Left cardiac atrium (tissue), 4 donors: ENCODE measurements at regions not wholly inside any gene's neighbourhood (a gene's known extent, or its start where the extent isn't known, plus 50 kb on each side); places are given as distances from the start of the nearest gene placed in this dataset.
"Not testable (repeated sequence)": the region's sequence is repeated elsewhere in the genome, so short reads cannot be mapped to it uniquely, and the experiment has no call there.

Experiments
- ATAC-seq, 2 donors: fragments of 200-7000 bp; cut with Tn5 transposase; one replicate each; pipeline ENCODE4 v1.9.1; 2020; ENCODE audit warnings: mild to moderate bottlenecking in 2 of 2, moderate library complexity in 2 of 2
- DNase-seq: peaks from one replicate; pipeline ENCODE4 v3.0.0-alpha.2; 2020
- intact Hi-C, 2 donors: fragments of 100-400 bp; cut with DNase I; formaldehyde crosslinking; loops; one replicate each; pipeline versions ENCODE4 v1.14.1 to v1.15.1; 2022 to 2023
- donor health status: DM: no; HTN: yes; CAD: no.
- donor health status: DM: no; HTN: yes; CAD: no; lungs with severe emphysema.
- donor health status: DM: yes; HTN: yes; CAD: no.
- donor health status: Dilated cardiomyopathy.

DNA sequence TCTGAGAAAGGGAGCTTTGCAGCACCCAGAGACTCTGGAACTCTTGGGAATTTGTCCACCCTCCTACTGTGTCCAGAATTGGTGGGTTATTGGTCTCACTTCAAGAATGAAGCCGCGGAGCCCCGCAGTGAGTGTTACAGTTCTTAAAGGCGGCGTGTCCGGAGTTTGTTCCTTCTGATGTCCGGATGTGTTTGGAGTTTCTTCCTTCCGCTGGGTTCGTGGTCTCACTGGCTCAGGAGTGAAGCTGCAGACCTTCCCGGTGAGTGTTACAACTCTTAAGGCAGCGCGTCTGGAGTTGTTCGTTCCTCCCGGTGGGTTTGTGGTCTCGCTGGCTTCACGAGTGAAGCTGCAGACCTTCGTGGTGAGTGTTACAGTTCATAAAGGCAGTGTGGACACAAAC is 824.7 kb downstream of the LRRTM4 start:
- intact Hi-C loops, DNase-seq, ATAC-seq: not testable (repeated sequence)

DNA sequence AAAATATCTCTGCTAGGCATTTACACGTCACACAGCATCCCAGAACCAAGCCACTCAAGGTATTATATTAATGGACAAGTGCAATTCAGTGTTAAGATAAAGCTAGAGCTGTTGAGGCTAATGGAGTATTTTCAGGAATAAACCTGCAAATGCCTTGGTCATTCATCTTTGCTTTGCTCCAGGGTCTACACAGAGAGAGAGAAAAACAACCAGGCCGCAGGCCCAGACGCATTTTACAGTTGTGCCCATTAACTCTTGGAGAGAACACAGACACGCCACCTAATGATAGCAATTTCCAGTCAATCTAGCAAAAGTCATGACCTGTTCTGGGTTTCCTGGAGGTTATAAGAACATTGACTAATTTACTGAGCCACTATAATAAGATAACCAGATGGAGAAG is 829.3 kb downstream of the LRRTM4 start:
- no peak for ATAC-seq

DNA sequence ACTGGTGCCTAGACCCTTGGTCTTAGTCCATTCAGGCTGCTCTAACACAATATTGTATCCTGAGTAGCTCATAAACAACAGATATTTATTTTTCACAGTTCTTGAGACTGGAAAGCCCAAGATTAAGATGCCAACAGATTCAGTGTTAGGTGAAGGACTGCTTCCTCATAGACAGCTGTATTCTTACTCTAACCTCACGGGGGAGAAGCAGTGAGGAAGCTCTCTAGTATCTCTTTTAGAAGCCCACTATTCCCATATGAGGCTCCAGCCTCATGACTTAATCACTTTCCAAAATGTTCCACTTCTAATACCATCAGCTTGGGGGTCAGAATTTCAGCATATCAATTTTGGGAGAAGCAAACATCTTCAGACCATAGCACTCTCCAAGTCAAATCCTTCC is 833.4 kb downstream of the LRRTM4 start:
- ATAC-seq, result no peak

More for the DNA sequence above, 829.3 kb downstream of the LRRTM4 start:
- intact Hi-C loops, result no loop called here
- no peak for DNase-seq

DNA sequence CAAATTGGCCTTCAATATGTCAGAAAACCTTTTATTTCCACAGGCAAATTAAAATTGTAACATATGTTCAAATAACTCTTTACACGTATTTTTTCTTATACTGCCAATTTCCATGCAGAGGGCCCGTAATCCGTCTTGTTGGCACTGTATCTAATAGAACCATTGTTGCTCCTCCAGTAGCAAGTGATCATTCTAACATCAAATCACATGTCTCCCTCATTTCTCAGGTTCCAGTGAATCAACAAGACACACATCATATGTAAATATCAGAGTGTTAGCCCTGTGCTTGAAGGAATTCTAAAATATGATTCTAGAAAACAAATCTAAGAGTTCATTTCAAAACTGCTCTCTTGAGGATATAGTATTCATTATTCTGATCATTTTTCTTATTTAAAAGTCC is 834.3 kb downstream of the LRRTM4 start:
- no peak for DNase-seq
- ATAC-seq, result no peak
- intact Hi-C loops, result no loop called here

More for the DNA sequence above, 833.4 kb downstream of the LRRTM4 start:
- intact Hi-C loops, result no loop called here
- no peak for DNase-seq

DNA sequence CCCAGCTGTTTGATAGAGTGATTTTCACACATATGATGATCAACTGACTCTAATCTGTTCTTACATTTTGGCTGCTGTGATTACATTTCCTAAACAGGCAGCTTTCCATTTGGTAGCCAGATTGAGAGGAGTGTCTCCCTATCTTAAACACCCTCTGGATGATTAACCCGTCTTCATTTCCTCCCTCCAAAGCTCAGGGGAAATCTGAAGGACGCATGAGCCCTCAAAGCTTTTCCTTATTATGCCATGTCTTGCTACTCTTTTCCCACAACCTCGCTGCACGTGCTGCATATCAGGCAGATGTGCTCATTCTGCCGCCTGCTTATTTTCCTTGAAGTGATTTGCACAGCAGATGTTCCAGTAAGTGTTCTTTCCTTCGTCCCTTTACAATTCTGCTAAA is 837.4 kb downstream of the LRRTM4 start:
- ATAC-seq (no peak), DNase-seq (no peak)
- intact Hi-C loops, result no loop called here

DNA sequence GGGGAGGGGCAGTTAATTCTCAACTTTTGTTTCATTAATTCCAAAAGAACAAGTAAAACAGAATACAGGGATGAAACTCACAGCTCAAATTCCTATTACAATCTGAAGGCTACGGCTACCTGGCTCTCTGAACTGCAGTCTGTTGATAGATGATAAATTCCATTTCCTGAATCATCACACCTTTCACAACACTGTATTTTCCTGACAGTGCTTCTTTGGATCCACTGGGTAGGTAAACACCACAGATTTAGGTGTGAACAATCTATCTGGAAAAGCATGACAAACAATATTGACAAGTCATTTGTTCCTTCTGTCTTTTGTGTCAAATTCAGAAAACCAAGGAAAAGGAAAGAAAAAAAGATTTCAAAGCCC is 843.2 kb downstream of the LRRTM4 start:
- intact Hi-C loops, result no loop called here
- DNase-seq, result no peak
- no peak for ATAC-seq

DNA sequence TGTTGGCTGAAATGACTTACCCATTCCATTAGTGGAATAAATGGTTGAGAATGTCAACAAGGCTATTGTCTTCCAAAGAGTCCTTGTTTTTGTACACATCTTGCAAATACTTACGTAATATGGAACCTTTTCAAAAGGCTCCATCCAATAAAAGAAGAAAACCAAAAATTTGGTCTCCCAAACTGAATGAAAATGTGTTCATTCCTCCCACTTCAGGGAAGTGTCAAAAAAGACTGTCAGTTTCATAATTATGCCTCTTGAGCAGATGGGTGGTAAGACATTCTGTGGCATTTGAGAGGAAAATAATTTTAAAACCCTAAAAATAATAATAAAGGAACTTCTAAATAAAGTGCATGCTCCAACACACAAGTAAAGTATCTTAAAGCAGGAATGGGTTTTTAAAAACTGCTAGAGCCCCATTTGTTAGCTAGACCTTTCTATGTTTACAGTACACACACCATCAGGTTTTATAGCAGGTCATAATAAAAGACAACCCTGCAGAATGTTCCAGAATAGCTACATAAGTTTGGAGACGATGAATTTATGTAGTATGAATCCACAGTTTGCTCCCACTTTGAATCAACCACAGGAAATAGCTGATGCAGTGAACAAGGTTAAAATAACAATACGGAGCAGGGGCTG is 843.7 kb downstream of the LRRTM4 start:
- ATAC-seq (no peak), DNase-seq (no peak)
- intact Hi-C loops, result no loop called here

DNA sequence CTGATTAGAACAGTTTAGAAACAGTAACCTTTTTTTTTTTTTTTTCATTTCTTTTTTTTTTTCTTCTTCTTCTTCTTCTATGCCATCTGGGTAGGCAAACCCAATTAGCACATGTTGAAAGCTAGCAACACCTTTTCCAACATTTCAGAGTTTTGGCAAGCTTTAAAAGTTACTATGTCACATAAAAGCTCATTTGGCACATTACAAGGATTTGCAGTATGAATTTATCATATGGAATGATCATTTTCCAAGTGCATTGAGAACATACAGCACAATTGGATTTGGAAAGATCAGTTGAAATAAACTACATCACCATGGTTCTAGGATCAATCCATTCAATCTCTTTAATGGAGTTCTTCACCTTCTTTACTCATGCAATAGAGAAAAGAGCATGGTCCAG is 847.0 kb downstream of the LRRTM4 start:
- ATAC-seq, result no peak
- intact Hi-C loops, result no loop called here
- no peak for DNase-seq

DNA sequence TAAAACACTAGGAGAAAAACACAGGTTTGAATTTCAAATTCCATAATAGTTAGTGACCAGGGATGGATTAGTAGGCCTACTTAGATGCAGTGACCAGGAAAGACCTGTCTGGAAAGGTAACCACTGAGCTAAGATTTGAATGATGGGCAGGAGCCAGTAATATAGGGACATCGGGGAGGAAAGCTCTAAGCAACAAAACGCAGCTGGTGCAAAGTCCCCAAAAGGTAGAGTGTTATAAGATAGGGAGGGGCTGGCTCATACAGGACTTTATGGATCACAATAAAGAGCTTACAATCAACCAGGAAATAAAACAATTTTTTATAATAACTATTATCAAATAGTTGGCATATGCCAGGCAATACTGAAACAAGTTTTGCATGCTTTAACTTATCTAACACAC is 849.4 kb downstream of the LRRTM4 start:
- ATAC-seq, result no peak
- no peak for DNase-seq
- intact Hi-C loops, result no loop called here

DNA sequence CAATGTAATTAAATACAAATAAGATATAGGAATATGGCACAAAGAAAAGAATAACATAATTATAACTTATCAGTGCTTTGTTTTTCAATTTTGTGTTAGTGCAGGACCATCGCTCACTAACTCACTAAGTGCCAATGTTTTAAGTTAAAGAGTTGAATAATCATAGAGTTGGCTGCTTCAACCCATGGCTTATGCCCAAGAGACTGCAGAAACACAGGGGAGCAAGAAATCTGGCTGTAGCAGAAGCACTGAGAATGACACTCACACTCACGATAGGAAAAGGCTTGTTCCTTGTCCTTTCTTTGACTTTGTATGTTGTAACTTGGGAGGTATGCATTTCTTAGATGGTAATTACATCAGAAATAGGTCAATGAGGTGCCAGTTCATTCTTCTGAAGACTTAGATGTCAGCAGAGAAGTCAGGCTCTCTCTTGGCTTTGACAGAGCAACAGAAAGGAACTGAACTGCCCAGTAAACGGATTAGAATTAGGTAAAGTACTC is 852.2 kb downstream of the LRRTM4 start:
- DNase-seq, result no peak
- intact Hi-C loops, result no loop called here
- no peak for ATAC-seq

DNA sequence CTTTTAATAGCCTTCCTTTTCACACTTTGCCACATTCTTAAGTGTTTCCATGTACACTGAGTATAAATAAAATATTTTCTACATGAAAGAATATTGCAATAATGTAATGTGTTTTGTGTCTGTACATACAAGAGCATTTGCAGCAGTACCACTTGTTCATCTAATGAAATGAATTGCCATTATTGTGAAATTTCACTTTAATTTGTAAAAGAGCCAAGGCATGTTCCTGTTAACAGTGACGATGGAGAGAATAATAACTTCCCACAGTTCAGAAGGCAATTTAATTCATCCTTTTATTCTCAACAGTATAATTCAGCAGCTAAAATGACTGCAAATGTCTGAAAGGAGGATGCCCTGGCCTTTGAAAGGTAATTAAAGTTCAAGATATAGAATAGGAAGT is 853.9 kb downstream of the LRRTM4 start:
- intact Hi-C loops, result no loop called here
- DNase-seq (no peak), ATAC-seq (no peak)

DNA sequence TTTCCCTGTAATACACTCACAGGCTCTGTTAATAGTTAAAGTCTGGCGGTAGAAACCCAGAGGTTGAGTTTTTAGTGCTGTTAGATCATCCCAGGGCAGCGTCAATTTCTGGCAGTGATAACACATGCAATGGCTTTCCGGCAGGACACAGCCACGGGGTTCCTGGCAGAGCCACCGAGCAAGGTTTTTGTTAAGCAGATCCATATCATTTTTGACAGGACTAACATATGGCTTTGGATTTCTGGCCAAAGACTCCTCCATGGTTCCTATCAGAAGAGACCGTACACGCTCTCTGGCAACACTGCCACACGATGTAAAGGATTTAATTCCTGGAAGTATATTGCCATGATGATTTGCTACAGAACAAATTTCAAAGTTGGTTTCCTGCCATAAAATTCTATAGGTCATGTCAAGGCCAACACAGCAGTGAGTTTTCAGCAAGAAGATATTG is 854.3 kb downstream of the LRRTM4 start:
- intact Hi-C loops, result no loop called here
- no peak for ATAC-seq
- no peak for DNase-seq

DNA sequence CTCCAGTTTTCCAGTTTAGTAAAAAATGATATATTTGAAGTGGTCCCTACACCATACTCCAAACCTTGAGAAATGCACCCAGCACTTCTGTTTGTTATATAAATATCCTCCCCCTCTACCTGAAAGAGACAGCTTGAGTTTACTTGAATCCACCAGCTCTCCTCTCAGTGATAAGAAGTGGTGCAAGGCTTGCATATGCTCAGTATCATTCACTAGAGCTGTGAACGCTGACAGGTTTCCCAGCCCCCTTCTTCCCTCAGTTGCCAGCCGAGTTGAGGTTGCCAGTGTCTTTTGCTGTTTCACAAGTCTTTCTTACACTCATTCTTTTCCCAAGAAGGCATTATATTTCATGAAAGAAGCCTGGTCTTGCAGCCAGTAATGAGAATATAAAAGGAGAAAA is 880.0 kb downstream of the LRRTM4 start:
- DNase-seq, result no peak
- intact Hi-C loops, result no loop called here

DNA sequence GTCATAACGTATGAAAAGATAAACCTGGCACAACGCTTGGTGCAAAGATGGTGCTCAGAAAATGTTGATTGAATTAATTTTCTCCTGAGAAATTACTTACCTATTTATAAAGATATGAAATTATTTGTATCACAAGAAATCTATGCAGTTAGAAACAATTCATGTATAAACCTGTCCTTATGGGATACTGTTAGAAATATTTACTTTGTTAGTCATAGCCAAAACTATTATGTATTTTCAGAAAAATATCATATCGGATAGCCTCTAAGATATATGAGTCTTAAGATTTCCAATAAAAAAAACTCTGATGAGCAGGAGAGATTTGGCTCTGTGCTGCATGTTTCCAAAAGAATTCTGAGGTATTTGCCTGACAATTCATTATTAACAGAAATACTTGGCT is 880.7 kb downstream of the LRRTM4 start:
- ATAC-seq (no peak), DNase-seq (no peak)
- intact Hi-C loops, result no loop called here

More for the DNA sequence above, 880.0 kb downstream of the LRRTM4 start:
- ATAC-seq, result no peak

DNA sequence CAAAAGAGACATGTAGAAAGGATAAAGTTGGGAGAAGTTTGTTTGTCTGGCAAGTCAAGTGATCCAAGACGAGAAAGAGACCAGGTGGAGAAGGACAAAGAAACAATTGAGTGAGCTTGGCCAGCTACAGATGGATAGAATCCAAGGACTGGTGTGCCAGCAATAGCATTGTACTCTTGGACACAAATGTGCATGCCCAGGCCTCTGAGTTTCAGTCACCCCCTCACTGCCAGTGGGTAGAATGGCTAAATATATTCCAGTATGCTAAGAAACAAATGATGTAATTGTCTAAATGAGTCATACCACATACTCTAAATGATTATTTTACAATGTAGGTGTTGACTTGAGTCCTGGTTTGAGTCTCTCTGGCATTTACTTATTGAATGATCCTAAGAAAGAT is 881.3 kb downstream of the LRRTM4 start:
- ATAC-seq (no peak), DNase-seq (no peak)
- intact Hi-C loops, result no loop called here

DNA sequence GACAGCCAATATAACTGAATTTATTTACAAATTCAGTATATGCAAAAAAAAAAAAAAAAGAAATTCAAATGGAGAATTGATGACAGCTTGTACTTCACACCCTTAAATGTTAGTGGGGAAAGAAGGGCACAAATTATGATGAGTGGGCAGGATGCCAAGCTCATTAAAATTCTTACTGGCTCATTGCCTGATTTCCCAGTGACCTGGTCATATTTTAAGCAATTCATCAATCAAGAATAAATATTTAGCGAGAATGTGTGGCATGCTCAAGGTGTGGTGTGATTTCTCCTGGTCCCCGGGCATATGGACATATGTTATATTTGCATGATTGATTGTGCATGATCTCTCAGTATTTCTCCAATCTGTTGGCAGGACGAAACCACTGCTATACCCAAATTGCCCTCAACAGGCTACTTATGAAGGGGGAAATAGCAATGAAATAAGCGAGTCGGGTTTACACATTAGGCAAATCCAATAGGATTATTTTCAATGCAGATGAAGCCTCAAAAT is 883.0 kb downstream of the LRRTM4 start:
- intact Hi-C loops, result no loop called here
- ATAC-seq (no peak), DNase-seq (no peak)

DNA sequence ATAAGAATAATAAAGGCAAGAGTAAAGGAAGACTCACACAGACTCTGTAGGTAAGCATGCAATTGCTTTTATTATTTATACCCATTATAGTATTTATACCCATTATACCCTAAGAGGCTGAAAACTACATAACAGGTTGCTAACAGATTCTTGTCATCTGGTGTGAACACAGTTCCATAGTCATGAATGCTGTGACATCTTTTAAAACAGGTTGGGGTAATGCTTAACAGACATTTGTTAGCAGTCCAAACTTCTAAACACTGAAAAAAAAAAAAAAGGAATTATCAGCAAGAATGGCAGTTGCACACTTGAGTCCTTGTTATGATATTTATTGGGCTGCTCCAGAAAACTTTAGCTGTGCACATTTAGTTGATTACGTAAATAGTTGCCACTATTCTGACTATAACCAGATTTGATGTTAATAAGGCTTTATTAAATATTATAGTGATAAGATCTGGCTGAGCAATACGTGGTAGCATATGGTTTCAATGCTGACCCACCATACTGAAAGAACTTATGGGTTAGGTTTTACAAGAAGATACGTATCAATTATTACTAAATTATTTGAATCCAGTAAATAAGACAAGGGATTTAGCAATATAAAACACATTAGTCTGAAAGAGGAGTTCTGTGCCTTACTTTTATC is 888.8 kb downstream of the LRRTM4 start:
- DNase-seq, result no peak
- intact Hi-C loops, result no loop called here
- ATAC-seq, result no peak

DNA sequence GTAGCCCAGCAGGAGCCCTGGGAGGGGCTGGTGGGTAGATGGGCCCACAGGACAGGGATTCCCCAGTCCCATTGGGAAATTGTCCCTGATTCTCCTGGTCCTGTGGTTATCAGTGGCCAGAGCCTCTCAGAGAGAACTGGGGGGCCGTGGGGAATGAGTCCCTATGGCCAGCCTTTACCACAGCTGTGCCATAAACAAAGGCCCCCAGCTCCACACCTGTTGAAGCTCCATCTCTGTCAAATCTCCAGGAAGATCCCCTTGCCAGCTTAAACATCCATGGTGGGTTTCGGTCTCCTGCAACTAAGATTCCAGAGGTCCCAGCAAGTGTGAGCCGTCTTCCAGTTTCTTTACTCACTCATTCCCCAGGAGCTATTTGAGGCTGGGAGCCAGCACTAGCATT is 897.1 kb downstream of the LRRTM4 start:
- intact Hi-C loops, result no loop called here
- ATAC-seq, result no peak
- DNase-seq, result no peak

DNA sequence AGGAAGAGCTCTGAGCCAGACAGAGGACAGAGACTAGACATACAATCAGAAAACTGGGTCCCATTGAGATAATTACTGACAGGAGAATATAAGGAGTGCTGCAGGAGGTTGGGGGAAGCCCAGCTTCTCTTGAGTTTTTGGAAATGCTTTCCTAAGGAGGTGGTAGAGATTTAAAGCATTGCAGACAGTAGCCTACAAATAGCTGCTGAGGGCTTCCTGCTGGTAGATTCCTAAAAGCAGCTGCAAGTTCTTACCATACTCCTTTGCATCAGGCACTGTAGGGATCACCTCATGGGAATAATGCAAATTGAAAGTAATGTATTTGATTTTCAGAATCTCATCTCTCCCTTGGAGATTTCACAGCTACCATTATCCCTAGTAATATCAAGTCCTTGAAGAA is 902.6 kb upstream of the GCFC2 start:
- DNase-seq (no peak), ATAC-seq (no peak)
- intact Hi-C loops, result no loop called here

DNA sequence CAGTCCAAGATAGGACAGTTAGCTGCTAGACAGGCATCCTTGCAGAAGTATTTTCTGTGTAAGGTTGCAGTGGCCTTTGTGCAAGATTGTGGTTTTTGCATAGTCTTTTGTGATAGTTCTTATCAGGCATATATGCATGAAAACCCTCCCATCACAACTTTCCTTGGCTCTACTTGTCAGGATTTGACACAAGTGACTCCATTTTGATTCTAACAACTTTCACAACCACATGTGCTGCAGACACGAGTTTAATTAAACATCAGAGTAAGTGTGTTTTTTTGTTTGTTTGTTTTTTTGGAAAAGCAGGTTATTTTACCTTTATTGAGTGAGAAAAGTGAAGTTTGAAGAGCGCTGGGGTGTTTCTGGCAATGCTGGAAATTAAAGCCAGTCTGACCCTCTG is 902.0 kb upstream of the GCFC2 start:
- no peak for DNase-seq
- intact Hi-C loops, result no loop called here
- ATAC-seq, result no peak

DNA sequence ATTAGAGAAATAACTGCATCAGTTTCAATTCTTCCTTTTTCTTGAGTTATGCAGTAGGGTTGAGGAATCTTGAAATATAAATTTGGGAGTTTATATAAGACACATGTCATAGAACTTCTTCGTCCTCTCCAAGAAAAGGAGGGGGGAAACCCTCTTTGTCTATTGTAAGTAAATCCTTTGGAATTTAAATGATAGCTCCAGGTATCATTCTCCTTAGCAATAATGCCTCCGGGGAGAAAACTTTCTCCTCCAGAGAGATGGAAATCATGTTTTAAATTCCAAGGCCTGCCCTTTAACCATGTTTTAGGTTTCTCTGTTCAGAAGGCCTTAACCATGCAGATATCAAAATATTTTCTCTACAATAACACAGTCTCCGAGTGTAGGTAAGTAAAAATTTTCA is 899.7 kb upstream of the GCFC2 start:
- DNase-seq (no peak), ATAC-seq (no peak)
- intact Hi-C loops, result no loop called here
